Fibroblast of lung (primary cell): ENCODE measurements at regions not wholly inside any gene's neighbourhood (a gene's known extent, or its start where the extent isn't known, plus 50 kb on each side); places are given as distances from the start of the nearest gene placed in this dataset.

ENCODE experiments used
- EZH2 ChIP-seq: IDR thresholded peaks from 2 replicates; pipeline ENCODE4 v1.5.1; 2012; ENCODE audit warnings: low read length, control low read depth, mild to moderate bottlenecking; ENCODE audit errors: missing control alignments
- TF ChIP-seq, protein P1 (sequence below), 2 donors: IDR thresholded peaks in 1 of 2; conservative IDR thresholded peaks in 1 of 2; 1 replicate in 1 of 2; 2 replicates in 1 of 2; pipeline ENCODE4 v1.5.1; 2011 to 2012; ENCODE audit warnings: low read length in 2 of 2, control low read depth in 1 of 2, inconsistent platforms in 1 of 2, low read depth in 1 of 2, mild to moderate bottlenecking in 1 of 2

DNA sequence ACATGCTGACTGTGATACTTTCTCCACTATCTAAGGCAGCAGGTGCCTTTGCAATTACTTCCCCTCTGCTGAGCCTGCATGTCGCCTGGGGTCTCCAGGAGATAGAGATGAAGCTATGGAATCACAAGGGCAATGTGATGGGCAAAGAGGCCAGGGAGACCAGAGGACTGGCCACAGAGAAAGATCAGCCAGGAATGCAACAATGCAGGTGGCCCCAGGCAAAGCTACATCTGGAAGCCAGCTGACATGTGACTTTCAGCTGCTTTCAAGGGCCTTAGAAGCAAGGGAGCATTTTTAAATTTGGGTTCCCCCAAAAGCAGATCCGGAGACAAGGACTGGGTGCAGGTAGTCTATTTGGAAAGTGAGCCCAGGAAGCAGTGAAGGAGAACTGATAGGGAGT is 107.9 kb upstream of the SRSF6 start:
- TF ChIP-seq, protein P1, sequence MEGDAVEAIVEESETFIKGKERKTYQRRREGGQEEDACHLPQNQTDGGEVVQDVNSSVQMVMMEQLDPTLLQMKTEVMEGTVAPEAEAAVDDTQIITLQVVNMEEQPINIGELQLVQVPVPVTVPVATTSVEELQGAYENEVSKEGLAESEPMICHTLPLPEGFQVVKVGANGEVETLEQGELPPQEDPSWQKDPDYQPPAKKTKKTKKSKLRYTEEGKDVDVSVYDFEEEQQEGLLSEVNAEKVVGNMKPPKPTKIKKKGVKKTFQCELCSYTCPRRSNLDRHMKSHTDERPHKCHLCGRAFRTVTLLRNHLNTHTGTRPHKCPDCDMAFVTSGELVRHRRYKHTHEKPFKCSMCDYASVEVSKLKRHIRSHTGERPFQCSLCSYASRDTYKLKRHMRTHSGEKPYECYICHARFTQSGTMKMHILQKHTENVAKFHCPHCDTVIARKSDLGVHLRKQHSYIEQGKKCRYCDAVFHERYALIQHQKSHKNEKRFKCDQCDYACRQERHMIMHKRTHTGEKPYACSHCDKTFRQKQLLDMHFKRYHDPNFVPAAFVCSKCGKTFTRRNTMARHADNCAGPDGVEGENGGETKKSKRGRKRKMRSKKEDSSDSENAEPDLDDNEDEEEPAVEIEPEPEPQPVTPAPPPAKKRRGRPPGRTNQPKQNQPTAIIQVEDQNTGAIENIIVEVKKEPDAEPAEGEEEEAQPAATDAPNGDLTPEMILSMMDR (conservative IDR thresholded peaks at IDR 0.05 in 1 of 2, IDR thresholded peaks at IDR 0.05 in 1 of 2; ENCODE audit: low read depth in 1 of 2, low read length in 2 of 2): no peak
- TF ChIP-seq EZH2: no peak
